Lung (tissue), 11 donors: ENCODE measurements at regions not wholly inside any gene's neighbourhood (a gene's known extent, or its start where the extent isn't known, plus 50 kb on each side); places are given as distances from the start of the nearest gene placed in this dataset.
A peak's percentile ranks its signal among the peaks of the same experiment; 100 is the strongest.

Source experiments
- ATAC-seq: fragments of 200-7000 bp; cut with Tn5 transposase; one replicate; pipeline ENCODE4 v1.9.1; 2020; ENCODE audit warnings: moderate number of reproducible peaks; ENCODE audit not compliant: insufficient read depth, low FRiP score
- DNase-seq, 3 donors: peaks; one replicate each; pipeline ENCODE4 v3.0.0-alpha.2; 2013 to 2017
- H3K27ac ChIP-seq, 2 donors: one replicate each; pipeline ENCODE4 v1.5.1; 2013; ENCODE audit warnings: mild to moderate bottlenecking in 2 of 2, moderate library complexity in 2 of 2, control low read depth in 1 of 2, inconsistent platforms in 1 of 2, low read depth in 1 of 2, low read length in 1 of 2
- H3K27me3 ChIP-seq, 3 donors: one replicate each; pipeline ENCODE4 v1.5.1; 2013; ENCODE audit warnings: low read length in 2 of 3; ENCODE audit not compliant: control insufficient read depth in 3 of 3, insufficient read depth in 3 of 3
- H3K36me3 ChIP-seq, 4 donors: one replicate each; pipeline ENCODE4 v1.5.1; 2013; ENCODE audit warnings: low read length in 4 of 4, mild to moderate bottlenecking in 1 of 4, moderate library complexity in 1 of 4; ENCODE audit not compliant: control insufficient read depth in 4 of 4, insufficient read depth in 4 of 4
- H3K4me1 ChIP-seq, 5 donors: one replicate each; pipeline ENCODE4 v1.5.1; 2013; ENCODE audit warnings: low read length in 5 of 5, mild to moderate bottlenecking in 2 of 5, moderate library complexity in 1 of 5; ENCODE audit not compliant: control insufficient read depth in 5 of 5, insufficient read depth in 5 of 5
- H3K4me3 ChIP-seq: one replicate; pipeline ENCODE4 v1.5.1; 2013; ENCODE audit warnings: mild to moderate bottlenecking, control low read depth, moderate library complexity
- H3K9ac ChIP-seq, 2 donors: one replicate each; pipeline ENCODE4 v1.5.1; 2013; ENCODE audit warnings: low read length in 2 of 2, control low read depth in 1 of 2; ENCODE audit not compliant: insufficient read depth in 1 of 2
- H3K9me3 ChIP-seq, 4 donors: one replicate each; pipeline ENCODE4 v1.5.1; 2013; ENCODE audit warnings: low read length in 3 of 4, mild to moderate bottlenecking in 1 of 4, moderate library complexity in 1 of 4; ENCODE audit not compliant: control insufficient read depth in 4 of 4, insufficient read depth in 3 of 4
- CTCF ChIP-seq: IDR thresholded peaks from 2 replicates; pipeline ENCODE4 v1.5.1; 2012; ENCODE audit warnings: mild to moderate bottlenecking; ENCODE audit errors: control extremely low read depth, extremely low read depth
- WGBS, 2 donors: extraction: QIAGEN DNeasy Blood & Tissue Kit; methylation state at CpG; one replicate each; pipeline ENCODE4 v1.1.7; 2013; 5-methylcytosine and 5-hydroxymethylcytosine counted together
- donor health status: control.
- donor health status: control.
- donor health status: Bipolar disorder and iron deficiency.
- donor health status: healthy.
- donor health status: DM: yes; HTN: yes; CAD: no.

GRCh38 chr7:45975367-45975766, 54.3 kb upstream of the IGFBP3 start:
- H3K9ac ChIP-seq, result no peak overlapping the region
- DNase-seq, result no peak
- no peak overlapping the region for H3K27ac ChIP-seq
- no peak for TF ChIP-seq CTCF
- no peaks in the 10 kb centered on the region for H3K27me3 ChIP-seq
- H3K36me3 ChIP-seq, result no peaks in the 10 kb centered on the region
- peaks cover 0 to 4% (median 0%) of the 10 kb centered on the region in 4 donors for H3K9me3 ChIP-seq
- H3K4me1 ChIP-seq, result peaks cover 8 to 16% (median 10%) of the 10 kb centered on the region in 5 donors
- no peak for ATAC-seq
- no peak overlapping the region for H3K4me3 ChIP-seq
- 50 to 75% methylated on average over 1 of the region's 1 CpG for WGBS, 2 donors

- H3K4me1 ChIP-seq, result peaks cover 8 to 16% (median 10%) of the 10 kb centered on the region in 5 donors
- H3K9ac ChIP-seq, result no peak overlapping the region
- no peak for ATAC-seq
- no peaks in the 10 kb centered on the region for H3K27me3 ChIP-seq
- no peak overlapping the region for H3K4me3 ChIP-seq
- peaks cover 0 to 4% (median 0%) of the 10 kb centered on the region in 4 donors for H3K9me3 ChIP-seq
- no peak for TF ChIP-seq CTCF
- no peaks in the 10 kb centered on the region for H3K36me3 ChIP-seq
- no peak overlapping the region for H3K27ac ChIP-seq
- DNase-seq, result no peak
- WGBS, 2 donors, result 89 to 93% methylated on average over 12 of the region's 12 CpGs
Observed at GRCh38 chr7:45974540-45975360, 53.7 kb upstream of the IGFBP3 start.

- Histone ChIP-seq H3K9me3 (peaks cover 0 to 4% (median 0%) of the 10 kb centered on the region in 4 donors), H3K36me3 (no peaks in the 10 kb centered on the region), H3K4me3 (no peak overlapping the region), H3K27me3 (no peaks in the 10 kb centered on the region), H3K4me1 (peaks cover 7 to 16% (median 9%) of the 10 kb centered on the region in 5 donors), H3K27ac (no peak overlapping the region), H3K9ac (no peak overlapping the region)
- TF ChIP-seq CTCF, result no peak
- peak; percentile 66 to 71 (median 67) for DNase-seq
- no peak for ATAC-seq
- 62 to 65% methylated on average over 14 of the region's 14 CpGs for WGBS, 2 donors
Observed at GRCh38 chr7:45973725-45974532, 52.9 kb upstream of the IGFBP3 start.
